GM19463 (cell line): ENCODE measurements at regions not wholly inside any gene's neighbourhood (a gene's known extent, or its start where the extent isn't known, plus 50 kb on each side); places are given as distances from the start of the nearest gene placed in this dataset.

Source experiments
- ATAC-seq: cut with Tn5 transposase; IDR thresholded peaks from one replicate; pipeline ENCODE4 v1.9.1; 2021; ENCODE audit warnings: mild to moderate bottlenecking, moderate library complexity; ENCODE audit not compliant: unreplicated experiment

- no peak for ATAC-seq
Observed at GRCh38 chr14:40936861-40937260, 669.8 kb upstream of the LRFN5 start.

- ATAC-seq: no peak
Observed at GRCh38 chr14:40920380-40920779, 686.3 kb upstream of the LRFN5 start.

GRCh38 chr14:40911141-40911540 lies 695.5 kb upstream of the LRFN5 start:
- ATAC-seq: no peak

- no peak for ATAC-seq
Observed at GRCh38 chr14:40909906-40910305, 696.8 kb upstream of the LRFN5 start.

GRCh38 chr14:40903709-40904108 lies 703.0 kb upstream of the LRFN5 start:
- no peak for ATAC-seq

GRCh38 chr14:40899435-40899834 lies 707.2 kb upstream of the LRFN5 start:
- ATAC-seq: no peak

GRCh38 chr14:40894846-40895245 lies 711.8 kb upstream of the LRFN5 start:
- no peak for ATAC-seq

- ATAC-seq: no peak
Observed at GRCh38 chr14:40889126-40889525, 717.5 kb upstream of the LRFN5 start.

GRCh38 chr14:40887912-40888311 lies 718.8 kb upstream of the LRFN5 start:
- no peak for ATAC-seq

GRCh38 chr14:40870252-40870651 lies 736.4 kb upstream of the LRFN5 start:
- no peak for ATAC-seq

GRCh38 chr14:40859055-40859454 lies 747.6 kb upstream of the LRFN5 start:
- ATAC-seq: no peak

- ATAC-seq: no peak
Observed at GRCh38 chr14:40855343-40855742, 751.3 kb upstream of the LRFN5 start.

GRCh38 chr14:40850191-40850590 lies 756.5 kb upstream of the LRFN5 start:
- no peak for ATAC-seq

- ATAC-seq: no peak
Observed at GRCh38 chr14:40847480-40847879, 759.2 kb upstream of the LRFN5 start.

GRCh38 chr14:40842816-40843215 lies 763.9 kb upstream of the LRFN5 start:
- ATAC-seq: no peak

- no peak for ATAC-seq
Observed at GRCh38 chr14:40841886-40842285, 764.8 kb upstream of the LRFN5 start.

- ATAC-seq: no peak
Observed at GRCh38 chr14:40838601-40839000, 768.1 kb upstream of the LRFN5 start.

GRCh38 chr14:40806471-40806870 lies 800.2 kb upstream of the LRFN5 start:
- ATAC-seq: no peak

- no peak for ATAC-seq
Observed at GRCh38 chr14:40796168-40796567, 810.5 kb upstream of the LRFN5 start.

GRCh38 chr14:40784860-40785259 lies 821.8 kb upstream of the LRFN5 start:
- no peak for ATAC-seq

GRCh38 chr14:40762685-40763084 lies 844.0 kb upstream of the LRFN5 start:
- no peak for ATAC-seq

GRCh38 chr14:40762177-40762576 lies 844.5 kb upstream of the LRFN5 start:
- no peak for ATAC-seq

GRCh38 chr14:40760704-40761103 lies 846.0 kb upstream of the LRFN5 start:
- no peak for ATAC-seq

GRCh38 chr14:40758076-40758475 lies 848.6 kb upstream of the LRFN5 start:
- ATAC-seq: no peak
